HFF-Myc (cell line): ENCODE measurements at regions not wholly inside any gene's neighbourhood (a gene's known extent, or its start where the extent isn't known, plus 50 kb on each side); places are given as distances from the start of the nearest gene placed in this dataset.

Source experiments
- DNase-seq: peaks from one replicate; pipeline ENCODE4 v3.0.0-alpha.2; 2011; ENCODE audit warnings: low read depth; ENCODE audit errors: extremely low read depth
- H3K4me3 ChIP-seq: replicated peaks from 2 replicates; pipeline ENCODE4 v1.5.1; 2011; ENCODE audit warnings: low read depth, mild to moderate bottlenecking, control low read depth, low read length
- CTCF ChIP-seq: IDR thresholded peaks from 2 replicates; pipeline ENCODE4 v1.5.1; 2012; ENCODE audit warnings: mild to moderate bottlenecking, low read depth, low read length, control low read depth; ENCODE audit errors: missing control alignments

- no peak overlapping the region for H3K4me3 ChIP-seq
- no peak for DNase-seq
- peak; percentile 21 for TF ChIP-seq CTCF
Observed at GRCh38 chr1:34591751-34592629, 162.9 kb upstream of the GJB5 start.

GRCh38 chr1:34597877-34598514 lies 156.9 kb upstream of the GJB5 start:
- peak; percentile 26 for DNase-seq
- H3K4me3 ChIP-seq = no peak overlapping the region
- TF ChIP-seq CTCF = peak; percentile 88

- no peak for TF ChIP-seq CTCF
- no peak for DNase-seq
- no peak overlapping the region for H3K4me3 ChIP-seq
Observed at GRCh38 chr1:34602907-34603306, 151.9 kb upstream of the GJB5 start.

- no peak overlapping the region for H3K4me3 ChIP-seq
- TF ChIP-seq CTCF = no peak
- no peak for DNase-seq
Observed at GRCh38 chr1:34603594-34603993, 151.3 kb upstream of the GJB5 start.

GRCh38 chr1:34606504-34606903 lies 148.3 kb upstream of the GJB5 start:
- no peak for DNase-seq
- no peak overlapping the region for H3K4me3 ChIP-seq
- no peak for TF ChIP-seq CTCF

GRCh38 chr1:34610063-34610462 lies 144.8 kb upstream of the GJB5 start:
- no peak for TF ChIP-seq CTCF
- no peak for DNase-seq
- no peak overlapping the region for H3K4me3 ChIP-seq

- H3K4me3 ChIP-seq = no peak overlapping the region
- DNase-seq = no peak
Observed at GRCh38 chr1:34611571-34611970, 143.3 kb upstream of the GJB5 start.

More at GRCh38 chr1:34611571-34611970, 143.3 kb upstream of the GJB5 start:
- TF ChIP-seq CTCF = no peak
